H9 (cell line): ENCODE measurements at regions not wholly inside any gene's neighbourhood (a gene's known extent, or its start where the extent isn't known, plus 50 kb on each side); places are given as distances from the start of the nearest gene placed in this dataset.

Experiments
- DNase-seq: peaks from one replicate; pipeline ENCODE4 v3.0.0-alpha.2; 2017
- H2AFZ ChIP-seq: one replicate; pipeline ENCODE4 v1.6.1; 2013; ENCODE audit warnings: mild to moderate bottlenecking, low read length, control low read depth, moderate library complexity
- H2AK5ac ChIP-seq: 2 replicates; pipeline ENCODE4 v1.6.1; 2013; ENCODE audit warnings: low read length, control low read depth, mixed read lengths; ENCODE audit not compliant: insufficient read length
- H2BK120ac ChIP-seq: one replicate; pipeline ENCODE4 v1.6.1; 2013; ENCODE audit warnings: low read depth, mild to moderate bottlenecking, low read length, control low read depth, inconsistent platforms; ENCODE audit not compliant: poor library complexity, severe bottlenecking
- H2BK12ac ChIP-seq: 2 replicates; pipeline ENCODE4 v1.6.1; 2013; ENCODE audit warnings: low read length, control low read depth, mixed read lengths, low read depth; ENCODE audit not compliant: insufficient read length
- H2BK15ac ChIP-seq: 2 replicates; pipeline ENCODE4 v1.6.1; 2013; ENCODE audit warnings: low read depth, low read length, control low read depth
- H2BK20ac ChIP-seq: one replicate; pipeline ENCODE4 v1.6.1; 2013; ENCODE audit warnings: low read depth, mild to moderate bottlenecking, low read length, control low read depth, inconsistent platforms; ENCODE audit not compliant: poor library complexity, severe bottlenecking
- H2BK5ac ChIP-seq: 2 replicates; pipeline ENCODE4 v1.6.1; 2013; ENCODE audit warnings: low read length, control low read depth, mixed read lengths; ENCODE audit not compliant: insufficient read length
- H3K14ac ChIP-seq: 2 replicates; pipeline ENCODE4 v1.6.1; 2013; ENCODE audit warnings: low read length, control low read depth; ENCODE audit not compliant: insufficient read depth
- H3K18ac ChIP-seq: 2 replicates; pipeline ENCODE4 v1.6.1; 2013; ENCODE audit warnings: low read depth, mild to moderate bottlenecking, mixed read lengths, low read length, control low read depth; ENCODE audit not compliant: insufficient read length
- H3K23ac ChIP-seq: 2 replicates; pipeline ENCODE4 v1.6.1; 2013; ENCODE audit warnings: low read length, control low read depth, mixed read lengths, low read depth; ENCODE audit not compliant: insufficient read length
- H3K23me2 ChIP-seq: 2 replicates; pipeline ENCODE4 v1.6.1; 2013; ENCODE audit warnings: low read depth, mild to moderate bottlenecking, mixed read lengths, low read length, control low read depth; ENCODE audit not compliant: insufficient read length, poor library complexity, severe bottlenecking
- H3K27ac ChIP-seq: 2 replicates; pipeline ENCODE4 v1.5.1; 2013; ENCODE audit warnings: low read length, control low read depth, mixed read lengths, low read depth; ENCODE audit not compliant: insufficient read length
- H3K27me3 ChIP-seq: 2 replicates; pipeline ENCODE4 v1.6.1; 2013; ENCODE audit warnings: low read length, control low read depth, inconsistent platforms; ENCODE audit not compliant: insufficient read depth
- H3K4ac ChIP-seq: 2 replicates; pipeline ENCODE4 v1.6.1; 2013; ENCODE audit warnings: low read depth, mild to moderate bottlenecking, control low read depth, inconsistent platforms, low read length, moderate library complexity
- H3K4me1 ChIP-seq: 2 replicates; pipeline ENCODE4 v1.6.1; 2013; ENCODE audit warnings: low read length, control low read depth, inconsistent platforms; ENCODE audit not compliant: insufficient read depth
- H3K4me2 ChIP-seq: 2 replicates; pipeline ENCODE4 v1.6.1; 2013; ENCODE audit warnings: low read length, control low read depth, mixed read lengths; ENCODE audit not compliant: insufficient read length, insufficient read depth
- H3K56ac ChIP-seq: 2 replicates; pipeline ENCODE4 v1.6.1; 2013; ENCODE audit warnings: low read depth, mild to moderate bottlenecking, mixed read lengths, low read length, control low read depth; ENCODE audit not compliant: insufficient read length
- H3K79me1 ChIP-seq: 2 replicates; pipeline ENCODE4 v1.6.1; 2013; ENCODE audit warnings: low read depth, mild to moderate bottlenecking, moderate library complexity, low read length, control low read depth, inconsistent platforms; ENCODE audit not compliant: insufficient read depth, poor library complexity, severe bottlenecking
- H3K79me2 ChIP-seq: 2 replicates; pipeline ENCODE4 v1.6.1; 2013; ENCODE audit warnings: low read length, control low read depth, inconsistent platforms; ENCODE audit not compliant: insufficient read depth
- H3K9ac ChIP-seq: 2 replicates; pipeline ENCODE4 v1.6.1; 2013; ENCODE audit warnings: low read length, control low read depth, mixed read lengths; ENCODE audit not compliant: insufficient read length; ENCODE audit errors: extremely low read depth
- H3K9me3 ChIP-seq: one replicate; pipeline ENCODE4 v1.6.1; 2013; ENCODE audit warnings: low read depth, low read length, inconsistent platforms; ENCODE audit not compliant: control insufficient read depth
- H3T11ph ChIP-seq: one replicate; pipeline ENCODE4 v1.6.1; 2013; ENCODE audit warnings: mild to moderate bottlenecking, low read length, control low read depth, inconsistent platforms
- H4K20me1 ChIP-seq: one replicate; pipeline ENCODE4 v1.6.1; 2013; ENCODE audit not compliant: control insufficient read depth, insufficient read length, insufficient read depth
- H4K5ac ChIP-seq: 2 replicates; pipeline ENCODE4 v1.6.1; 2013; ENCODE audit warnings: low read depth, mild to moderate bottlenecking, mixed read lengths, low read length, control low read depth; ENCODE audit not compliant: insufficient read length
- H4K8ac ChIP-seq: replicated peaks from 2 replicates; pipeline ENCODE4 v1.6.1; 2013; ENCODE audit warnings: low read length, control low read depth, mixed read lengths, low read depth; ENCODE audit not compliant: insufficient read length
- H4K91ac ChIP-seq: 2 replicates; pipeline ENCODE4 v1.6.1; 2013; ENCODE audit warnings: low read depth, mild to moderate bottlenecking, moderate library complexity, mixed read lengths, low read length, control low read depth; ENCODE audit not compliant: insufficient read length
- H3K27ac Mint-ChIP-seq, 3 experiments: 2 replicates in 2 of 3; 3 replicates in 1 of 3; pipeline ENCODE4 v1.8.0; 2020 to 2021; ENCODE audit warnings: mixed read lengths in 3 of 3, mild to moderate bottlenecking in 1 of 3, moderate library complexity in 1 of 3
- H3K27me3 Mint-ChIP-seq: 2 replicates; pipeline ENCODE4 v1.8.0; 2021; ENCODE audit warnings: low read depth, mild to moderate bottlenecking, moderate library complexity, mixed read lengths
- H3K36me3 Mint-ChIP-seq, 3 experiments: 2 replicates in 2 of 3; 3 replicates in 1 of 3; pipeline ENCODE4 v1.8.0; 2020 to 2021; ENCODE audit warnings: low read depth in 3 of 3, mixed read lengths in 3 of 3; ENCODE audit not compliant: insufficient read depth in 1 of 3
- H3K4me1 Mint-ChIP-seq, 2 experiments: 2 replicates each; pipeline ENCODE4 v1.8.0; 2020; ENCODE audit warnings: mixed read lengths in 2 of 2
- H3K4me3 Mint-ChIP-seq, 2 experiments: 2 replicates in 1 of 2; 3 replicates in 1 of 2; pipeline ENCODE4 v1.8.0; 2020 to 2021; ENCODE audit warnings: mild to moderate bottlenecking in 2 of 2, mixed read lengths in 2 of 2, moderate library complexity in 1 of 2
- H3K9me3 Mint-ChIP-seq, 2 experiments: 2 replicates in 1 of 2; 3 replicates in 1 of 2; pipeline ENCODE4 v1.8.0; 2020; ENCODE audit warnings: mild to moderate bottlenecking in 2 of 2, mixed read lengths in 2 of 2, moderate library complexity in 1 of 2
- WGBS: extraction: QIAGEN DNeasy Blood & Tissue Kit; methylation state at CpG from one replicate; pipeline ENCODE4 v1.1.7; 2013; ENCODE audit warnings: missing lambda C conversion rate, low lambda C conversion rate, mixed read lengths; ENCODE audit not compliant: insufficient read length; ENCODE audit errors: extremely low coverage; 5-methylcytosine and 5-hydroxymethylcytosine counted together
- TF ChIP-seq, protein P1 (sequence below): fragments of 200-600 bp; sonication (generic); conservative IDR thresholded peaks from 3 replicates; pipeline ENCODE4 v1.8.0; 2021; ENCODE audit warnings: antibody characterized with exemption, mild to moderate bottlenecking

DNA sequence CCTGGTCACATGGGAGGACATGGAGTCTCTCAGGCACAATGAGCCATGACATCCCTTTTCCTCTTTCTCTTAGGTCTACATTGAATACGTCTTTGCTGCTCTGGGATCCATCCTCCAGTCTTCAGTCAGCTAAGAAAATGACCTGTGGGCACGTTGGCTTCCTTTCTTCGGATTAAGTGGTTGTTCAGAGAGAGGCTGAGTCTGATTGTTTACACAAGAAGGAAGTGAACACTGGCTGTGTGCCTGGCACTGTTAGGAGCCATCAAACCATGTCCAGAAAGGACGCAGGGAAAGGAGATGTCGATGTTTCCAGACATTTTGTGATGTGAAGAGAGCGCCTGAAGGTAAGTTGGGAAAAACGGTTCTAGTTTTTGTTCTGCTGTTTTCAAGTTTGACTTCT, 309.9 kb upstream of the CDYL start:
- Histone ChIP-seq H3K23me2 (no peaks in the 10 kb centered on the region), H3K27me3 (no peaks in the 10 kb centered on the region), H2BK120ac (no peak overlapping the region), H2AFZ (no peak overlapping the region), H2AK5ac (no peak overlapping the region), H3K79me2 (no peaks in the 10 kb centered on the region), H3K23ac (no peak overlapping the region), H2BK15ac (no peak overlapping the region), H2BK5ac (no peak overlapping the region), H3K4me1 (peaks cover 2% of the 10 kb centered on the region; the same call in 1 of the 2 replicates), H3K18ac (no peak overlapping the region), H3K4me2 (no peak overlapping the region), H3K79me1 (no peaks in the 10 kb centered on the region), H3T11ph (no peak overlapping the region), H3K9me3 (no peaks in the 10 kb centered on the region), H2BK12ac (no peak overlapping the region), H3K14ac (no peak overlapping the region), H3K27ac (no peak overlapping the region), H2BK20ac (no peak overlapping the region), H3K4ac (no peak overlapping the region), H4K20me1 (no peaks in the 10 kb centered on the region), H4K5ac (no peak overlapping the region), H3K56ac (no peak overlapping the region), H4K8ac (no peak overlapping the region), H4K91ac (no peak overlapping the region), H3K9ac (no peak overlapping the region)
- no peak overlapping the region for H3K4me3 Mint-ChIP-seq
- H3K9me3 Mint-ChIP-seq: peaks cover 12 to 14% of the 10 kb centered on the region in 2 experiments
- H3K4me1 Mint-ChIP-seq: peaks cover 13 to 16% of the 10 kb centered on the region in 2 experiments
- peaks cover 8% of the 10 kb centered on the region for H3K27me3 Mint-ChIP-seq
- H3K36me3 Mint-ChIP-seq: peaks cover 5 to 16% (median 7%) of the 10 kb centered on the region in 3 experiments
- no peak for DNase-seq
- H3K27ac Mint-ChIP-seq: no peak overlapping the region
- no CpG with 5 or more reads among the region's 7 CpGs for WGBS
- TF ChIP-seq, protein P1, sequence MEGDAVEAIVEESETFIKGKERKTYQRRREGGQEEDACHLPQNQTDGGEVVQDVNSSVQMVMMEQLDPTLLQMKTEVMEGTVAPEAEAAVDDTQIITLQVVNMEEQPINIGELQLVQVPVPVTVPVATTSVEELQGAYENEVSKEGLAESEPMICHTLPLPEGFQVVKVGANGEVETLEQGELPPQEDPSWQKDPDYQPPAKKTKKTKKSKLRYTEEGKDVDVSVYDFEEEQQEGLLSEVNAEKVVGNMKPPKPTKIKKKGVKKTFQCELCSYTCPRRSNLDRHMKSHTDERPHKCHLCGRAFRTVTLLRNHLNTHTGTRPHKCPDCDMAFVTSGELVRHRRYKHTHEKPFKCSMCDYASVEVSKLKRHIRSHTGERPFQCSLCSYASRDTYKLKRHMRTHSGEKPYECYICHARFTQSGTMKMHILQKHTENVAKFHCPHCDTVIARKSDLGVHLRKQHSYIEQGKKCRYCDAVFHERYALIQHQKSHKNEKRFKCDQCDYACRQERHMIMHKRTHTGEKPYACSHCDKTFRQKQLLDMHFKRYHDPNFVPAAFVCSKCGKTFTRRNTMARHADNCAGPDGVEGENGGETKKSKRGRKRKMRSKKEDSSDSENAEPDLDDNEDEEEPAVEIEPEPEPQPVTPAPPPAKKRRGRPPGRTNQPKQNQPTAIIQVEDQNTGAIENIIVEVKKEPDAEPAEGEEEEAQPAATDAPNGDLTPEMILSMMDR: no peak
